ENCODE measurements at regions not wholly inside any gene's neighbourhood (a gene's known extent, or its start where the extent isn't known, plus 50 kb on each side); places are given as distances from the start of the nearest gene placed in this dataset.

GRCh38 chr1:218049641-218050040 lies 235.5 kb upstream of the RRP15 start:
- no peak for TF ChIP-seq POLR2A (IDR thresholded peaks at IDR 0.05)
- no peak for TF ChIP-seq CTCF (IDR thresholded peaks at IDR 0.05)

Data from adrenal gland (tissue), 5 donors.